Left ventricle myocardium inferior (tissue), 1 donor: ENCODE measurements at regions not wholly inside any gene's neighbourhood (a gene's known extent, or its start where the extent isn't known, plus 50 kb on each side); places are given as distances from the start of the nearest gene placed in this dataset.

ENCODE experiments used
- DNase-seq: peaks from one replicate; pipeline ENCODE4 v3.0.0-alpha.2; 2020
- H3K27ac ChIP-seq: fragments of 200-600 bp; replicated peaks from 2 replicates; pipeline ENCODE4 v1.8.0; 2021
- H3K27me3 ChIP-seq: fragments of 200-600 bp; 2 replicates; pipeline ENCODE4 v1.8.0; 2021; ENCODE audit warnings: low read depth
- H3K36me3 ChIP-seq: fragments of 200-600 bp; 2 replicates; pipeline ENCODE4 v1.8.0; 2021
- H3K4me1 ChIP-seq: fragments of 200-600 bp; 2 replicates; pipeline ENCODE4 v1.8.0; 2021
- H3K4me3 ChIP-seq: fragments of 200-600 bp; 2 replicates; pipeline ENCODE4 v1.8.0; 2021; ENCODE audit warnings: mild to moderate bottlenecking, moderate library complexity
- H3K9me3 ChIP-seq: fragments of 200-600 bp; replicated peaks from 2 replicates; pipeline ENCODE4 v1.8.0; 2021
- intact Hi-C: fragments of 100-400 bp; cut with micrococcal nuclease; formaldehyde crosslinking; loops from one replicate; pipeline ENCODE4 v1.11.0; 2022
- TF ChIP-seq, protein P1 (sequence below): fragments of 200-600 bp; IDR thresholded peaks from 2 replicates; pipeline ENCODE4 v1.8.0; 2021; ENCODE audit warnings: antibody characterized with exemption, mild to moderate bottlenecking, borderline replicate concordance
- donor health status: DM: no; HTN: yes; CAD: no; lungs with severe emphysema.

DNA sequence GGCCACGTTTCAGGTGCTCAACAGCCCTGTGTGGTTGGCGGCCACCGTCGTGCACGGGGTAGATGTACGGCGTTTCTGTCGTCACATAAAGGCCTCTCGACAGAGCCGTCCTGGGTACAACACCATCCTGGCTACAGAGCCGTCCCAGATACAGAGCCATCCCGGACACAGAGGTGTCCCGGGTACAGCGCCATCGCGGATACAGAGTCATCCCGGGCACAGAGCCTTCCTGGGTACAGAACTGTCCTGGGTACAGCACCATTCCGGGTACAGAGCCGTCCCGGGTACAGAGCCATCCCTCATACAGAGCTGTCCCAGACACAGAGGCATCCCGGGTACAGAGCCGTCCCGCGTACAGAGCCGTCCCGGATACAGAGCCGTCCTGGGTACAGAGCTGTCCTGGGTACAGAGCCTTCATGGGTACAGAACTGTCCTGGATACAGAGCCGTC, 222.7 kb upstream of the SOX1 start:
- no peak for DNase-seq
- intact Hi-C loops = no loop called here

DNA sequence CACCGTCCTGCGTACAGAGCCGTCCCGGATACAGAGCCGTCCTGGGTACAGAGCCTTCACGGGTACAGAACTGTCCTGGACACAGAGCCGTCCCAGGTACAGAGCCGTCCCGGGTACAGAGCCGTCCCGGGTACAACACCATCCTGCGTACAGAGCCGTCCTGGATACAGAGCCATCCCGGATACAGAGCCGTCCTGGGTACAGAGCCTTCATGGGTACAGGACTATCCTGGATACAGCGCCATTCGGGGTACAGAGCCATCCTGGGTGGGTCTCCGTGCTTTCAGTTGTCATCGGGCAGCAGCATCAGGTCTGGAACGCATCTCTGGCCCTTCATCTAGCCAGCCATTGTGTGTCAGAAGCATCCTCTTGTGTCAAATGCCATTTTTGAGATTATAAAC, 222.3 kb upstream of the SOX1 start:
- H3K4me3 ChIP-seq = no peak overlapping the region
- H3K9me3 ChIP-seq = peaks cover 7% of the 10 kb centered on the region
- DNase-seq = no peak
- intact Hi-C loops = no loop called here
- H3K4me1 ChIP-seq = peaks cover 19% of the 10 kb centered on the region
- H3K27ac ChIP-seq = no peak overlapping the region
- no peaks in the 10 kb centered on the region for H3K36me3 ChIP-seq
- H3K27me3 ChIP-seq = peaks cover 52% of the 10 kb centered on the region
- TF ChIP-seq, protein P1, sequence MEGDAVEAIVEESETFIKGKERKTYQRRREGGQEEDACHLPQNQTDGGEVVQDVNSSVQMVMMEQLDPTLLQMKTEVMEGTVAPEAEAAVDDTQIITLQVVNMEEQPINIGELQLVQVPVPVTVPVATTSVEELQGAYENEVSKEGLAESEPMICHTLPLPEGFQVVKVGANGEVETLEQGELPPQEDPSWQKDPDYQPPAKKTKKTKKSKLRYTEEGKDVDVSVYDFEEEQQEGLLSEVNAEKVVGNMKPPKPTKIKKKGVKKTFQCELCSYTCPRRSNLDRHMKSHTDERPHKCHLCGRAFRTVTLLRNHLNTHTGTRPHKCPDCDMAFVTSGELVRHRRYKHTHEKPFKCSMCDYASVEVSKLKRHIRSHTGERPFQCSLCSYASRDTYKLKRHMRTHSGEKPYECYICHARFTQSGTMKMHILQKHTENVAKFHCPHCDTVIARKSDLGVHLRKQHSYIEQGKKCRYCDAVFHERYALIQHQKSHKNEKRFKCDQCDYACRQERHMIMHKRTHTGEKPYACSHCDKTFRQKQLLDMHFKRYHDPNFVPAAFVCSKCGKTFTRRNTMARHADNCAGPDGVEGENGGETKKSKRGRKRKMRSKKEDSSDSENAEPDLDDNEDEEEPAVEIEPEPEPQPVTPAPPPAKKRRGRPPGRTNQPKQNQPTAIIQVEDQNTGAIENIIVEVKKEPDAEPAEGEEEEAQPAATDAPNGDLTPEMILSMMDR = no peak

More for the DNA sequence above, 222.7 kb upstream of the SOX1 start:
- peaks cover 19% of the 10 kb centered on the region for H3K4me1 ChIP-seq
- H3K36me3 ChIP-seq = no peaks in the 10 kb centered on the region
- no peak overlapping the region for H3K27ac ChIP-seq
- TF ChIP-seq, protein P1 = no peak
- no peak overlapping the region for H3K4me3 ChIP-seq
- peaks cover 7% of the 10 kb centered on the region for H3K9me3 ChIP-seq
- peaks cover 50% of the 10 kb centered on the region for H3K27me3 ChIP-seq

GRCh38 chr13:111845621-111846351, 221.2 kb upstream of the SOX1 start:
- peaks cover 19% of the 10 kb centered on the region for H3K4me1 ChIP-seq
- TF ChIP-seq, protein P1 = no peak
- peaks cover 7% of the 10 kb centered on the region for H3K9me3 ChIP-seq
- H3K4me3 ChIP-seq = peak overlapping the region; percentile 34
- peak overlapping the region; percentile 39 for H3K27ac ChIP-seq
- no peaks in the 10 kb centered on the region for H3K36me3 ChIP-seq
- intact Hi-C loops = no loop called here
- H3K27me3 ChIP-seq = peaks cover 63% of the 10 kb centered on the region
- no peak for DNase-seq

- no peak for DNase-seq
- Histone ChIP-seq H3K4me3 (peak overlapping the region; percentile 34), H3K4me1 (peaks cover 19% of the 10 kb centered on the region), H3K36me3 (no peaks in the 10 kb centered on the region), H3K27me3 (peaks cover 71% of the 10 kb centered on the region), H3K9me3 (peaks cover 7% of the 10 kb centered on the region), H3K27ac (peak overlapping the region; percentile 39)
- intact Hi-C loops = no loop called here
- TF ChIP-seq, protein P1 = no peak
Measured at GRCh38 chr13:111846391-111847159, 220.4 kb upstream of the SOX1 start.

DNA sequence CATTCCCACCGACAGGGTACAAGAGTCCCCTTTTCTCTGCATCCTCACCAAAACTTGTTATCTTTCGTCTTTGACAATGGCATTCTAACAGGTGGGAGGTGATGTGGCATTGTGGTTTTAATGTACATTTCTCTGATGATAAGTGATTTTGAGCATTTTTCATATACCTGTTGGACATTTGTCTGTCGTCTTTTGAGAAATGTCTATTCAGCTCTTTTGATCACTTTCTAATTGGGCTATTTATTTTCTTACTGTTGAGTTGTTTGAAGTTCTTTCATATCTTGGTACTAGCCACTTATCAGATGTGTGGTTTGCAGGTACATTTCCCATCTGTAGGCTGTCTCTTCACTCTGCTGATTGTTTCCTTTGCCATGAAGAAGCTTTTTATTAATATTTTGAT, 219.0 kb upstream of the SOX1 start:
- no peak for DNase-seq
- Histone ChIP-seq H3K4me3 (no peak overlapping the region), H3K9me3 (peaks cover 7% of the 10 kb centered on the region), H3K27ac (no peak overlapping the region), H3K27me3 (peaks cover 85% of the 10 kb centered on the region), H3K4me1 (peaks cover 19% of the 10 kb centered on the region), H3K36me3 (no peaks in the 10 kb centered on the region)
- intact Hi-C loops = no loop called here
- TF ChIP-seq, protein P1 = no peak
